DMS153 treated with DMSO at 0.1 percent for 48 hours (cell line): ENCODE measurements at regions not wholly inside any gene's neighbourhood (a gene's known extent, or its start where the extent isn't known, plus 50 kb on each side); places are given as distances from the start of the nearest gene placed in this dataset.
A peak's percentile ranks its signal among the peaks of the same experiment; 100 is the strongest.
"Not testable (repeated sequence)": the region's sequence is repeated elsewhere in the genome, so short reads cannot be mapped to it uniquely, and the experiment has no call there.

Source experiments
- DNase-seq: peaks from one replicate; lab custom pipeline; 2025; ENCODE audit not compliant: unreplicated experiment; lab: John Stamatoyannopoulos, UW

DNA sequence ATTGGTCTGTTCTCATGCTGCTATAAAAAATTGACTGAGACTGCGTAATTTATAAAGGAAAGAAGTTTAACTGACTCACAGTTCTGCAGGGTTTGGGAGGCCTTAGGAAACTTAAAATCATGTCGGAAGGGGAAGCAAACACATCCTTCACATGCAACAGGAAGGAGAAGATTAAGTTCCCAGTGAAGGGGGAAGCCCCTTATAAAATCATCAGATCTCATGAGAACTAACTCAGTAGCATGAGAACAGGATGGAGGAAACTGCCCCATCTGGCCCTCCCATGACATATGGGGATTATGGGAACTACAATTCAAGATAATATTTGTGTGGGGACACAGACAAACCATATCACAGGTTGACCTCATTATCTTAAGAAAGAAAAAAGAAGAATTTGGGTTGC, 134.5 kb downstream of the PPP1R3A start:
- no peak for DNase-seq

DNA sequence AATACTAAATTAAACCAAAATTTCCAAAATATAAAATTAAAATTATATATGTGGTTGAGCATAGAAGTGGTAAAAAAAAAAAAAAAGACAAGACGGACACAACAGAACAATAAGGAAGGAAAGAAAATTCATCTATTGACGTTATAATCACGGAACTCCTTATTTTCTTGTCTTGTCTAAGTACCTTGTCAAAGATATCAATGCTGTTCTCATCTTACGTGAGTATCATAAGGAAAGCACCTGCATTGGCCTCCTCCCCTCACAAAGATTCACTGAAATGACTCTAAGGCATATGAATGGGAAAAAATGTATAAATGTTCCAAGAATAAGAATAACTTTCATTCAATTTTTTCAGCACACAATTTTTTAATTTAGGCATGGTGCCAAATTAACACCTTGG, 135.4 kb downstream of the PPP1R3A start:
- DNase-seq: no peak

DNA sequence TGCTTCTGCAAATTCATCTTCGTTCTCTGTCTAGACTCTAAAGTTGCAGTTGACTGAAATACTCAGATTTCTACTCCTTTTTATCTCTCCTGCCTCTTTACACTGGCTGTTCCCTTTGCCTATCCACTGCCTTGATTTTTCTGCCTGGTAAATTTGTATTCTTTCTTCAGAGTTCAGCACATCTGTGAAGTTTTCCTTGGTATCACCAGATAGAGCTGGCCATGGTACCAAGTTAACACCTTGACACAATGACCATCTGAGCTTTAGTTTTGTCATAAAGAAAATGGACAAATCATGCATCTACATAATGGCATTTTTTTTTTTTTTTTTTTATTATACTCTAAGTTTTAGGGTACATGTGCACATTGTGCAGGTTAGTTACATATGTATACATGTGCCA, 143.0 kb downstream of the PPP1R3A start:
- no peak for DNase-seq

DNA sequence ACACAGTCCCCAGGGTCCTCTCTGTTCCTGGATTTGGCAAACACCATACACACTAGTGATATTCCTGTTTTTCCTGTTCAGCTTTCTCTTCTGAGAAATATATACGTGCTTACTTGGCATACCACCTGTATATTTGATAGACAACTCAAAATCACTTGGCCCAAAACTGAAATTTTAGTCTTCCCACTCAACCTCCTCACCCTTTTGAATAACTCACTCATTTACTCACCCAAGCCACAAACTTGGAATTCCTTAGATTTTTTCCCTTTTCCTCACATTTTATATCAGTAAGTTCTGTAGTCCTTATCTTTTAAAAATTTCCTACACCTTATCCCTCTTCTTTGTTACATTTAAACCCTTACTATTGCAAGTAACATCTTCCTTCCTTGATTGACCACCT, 143.4 kb downstream of the PPP1R3A start:
- peak; percentile 30 for DNase-seq

DNA sequence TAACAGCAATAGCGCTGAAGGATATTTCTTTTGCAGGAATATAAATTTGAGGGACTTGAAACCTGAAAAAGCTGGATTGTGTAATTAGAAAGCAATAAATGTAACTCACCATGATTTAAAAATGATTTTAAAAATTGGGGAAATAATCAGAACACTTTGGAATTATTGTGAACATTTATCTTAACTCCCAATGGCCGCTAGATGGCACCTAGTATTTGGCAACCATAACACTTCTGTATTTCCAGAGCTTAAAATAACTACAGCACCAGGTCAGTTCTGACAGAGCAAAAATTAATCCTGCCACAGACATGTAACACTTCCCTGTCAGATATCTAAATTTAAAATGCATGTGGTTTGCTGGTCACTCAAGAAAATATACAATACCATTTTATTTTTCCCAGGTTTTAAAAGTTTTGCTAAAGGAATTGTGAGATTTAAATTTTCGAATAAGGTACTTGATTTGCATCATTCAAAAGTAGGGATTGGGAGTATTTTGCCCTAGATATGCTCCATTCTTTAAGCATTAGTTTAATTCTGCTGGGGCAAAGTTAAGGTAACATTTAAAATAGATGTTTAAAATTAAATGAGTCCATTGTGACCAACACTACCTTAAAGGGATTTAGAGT, 144.5 kb downstream of the PPP1R3A start:
- DNase-seq: peak; percentile 20

DNA sequence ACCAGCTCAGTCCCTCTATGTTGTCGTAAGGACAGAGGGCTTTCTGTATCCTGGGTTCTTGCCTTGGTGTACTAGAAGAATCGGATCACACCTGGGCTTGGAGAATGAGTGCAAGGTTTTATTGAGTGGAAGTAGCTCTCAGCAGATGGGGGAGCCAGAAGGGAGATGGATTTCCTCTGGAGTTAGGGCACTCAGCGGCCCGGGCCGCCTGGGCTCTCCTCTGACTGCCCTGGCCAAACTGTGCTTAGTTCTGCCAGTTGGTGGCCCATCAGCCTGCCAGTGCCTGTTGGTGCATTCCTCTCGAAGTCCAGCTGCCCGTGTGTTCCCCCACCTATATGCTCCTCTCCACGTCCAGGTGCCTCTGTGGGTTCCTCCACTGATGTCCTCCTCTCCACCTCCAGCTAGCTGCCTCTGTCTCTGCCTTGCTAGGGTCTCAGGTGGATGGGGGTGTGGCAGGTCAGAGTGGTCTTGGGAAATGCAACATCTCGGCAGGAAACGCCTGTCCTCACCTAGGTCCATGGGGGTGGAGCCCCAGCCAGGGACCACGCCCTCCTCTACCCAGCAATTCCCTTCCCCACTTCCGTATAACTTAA, 148.6 kb downstream of the PPP1R3A start:
- DNase-seq: no peak

DNA sequence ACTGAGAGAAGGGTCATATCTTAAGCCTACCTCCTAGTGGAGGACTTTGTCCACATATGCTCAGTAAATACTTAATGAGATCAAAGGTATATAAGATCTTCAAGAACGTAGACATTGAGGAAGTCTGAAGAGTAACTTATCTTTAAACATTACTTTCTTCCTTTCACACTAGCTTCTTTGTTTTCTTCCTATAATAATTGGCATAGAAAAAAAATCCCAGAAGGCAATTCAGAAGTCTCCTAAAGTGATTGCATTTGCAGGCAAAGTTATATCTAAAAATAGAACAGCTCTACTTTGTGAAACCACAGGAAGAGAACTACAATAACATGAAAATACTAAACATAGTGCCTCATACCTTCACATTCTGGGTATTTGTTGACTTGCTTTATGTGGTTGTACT, 150.4 kb downstream of the PPP1R3A start:
- DNase-seq: no peak

DNA sequence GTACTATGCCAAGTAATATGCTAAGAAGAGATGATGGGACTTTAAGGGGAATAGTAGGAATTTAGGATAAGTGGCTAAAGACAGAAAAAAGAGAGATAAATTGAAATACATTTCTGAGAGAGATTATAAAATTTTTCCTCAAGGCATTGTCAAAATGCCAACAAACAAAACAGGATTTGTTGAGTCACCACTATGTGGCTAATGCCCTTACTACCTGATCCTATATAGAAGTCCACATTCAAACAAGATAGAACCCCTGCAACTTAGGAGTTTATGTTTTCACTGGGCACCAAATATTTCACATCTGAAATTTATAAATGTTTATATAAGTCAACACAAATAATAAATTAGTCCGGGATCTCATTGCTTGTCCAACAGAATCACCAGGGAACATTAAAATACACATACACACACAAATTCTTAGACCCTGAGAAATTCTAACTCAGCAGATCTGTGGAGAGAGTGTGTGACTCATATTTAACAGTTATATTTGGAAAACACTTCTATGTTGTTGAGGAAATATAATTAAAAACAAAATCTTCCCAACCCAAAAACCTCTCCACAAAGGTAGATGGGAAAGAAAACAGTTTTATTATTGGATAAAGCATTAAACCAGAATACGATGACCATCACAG, 154.3 kb downstream of the PPP1R3A start:
- no peak for DNase-seq

DNA sequence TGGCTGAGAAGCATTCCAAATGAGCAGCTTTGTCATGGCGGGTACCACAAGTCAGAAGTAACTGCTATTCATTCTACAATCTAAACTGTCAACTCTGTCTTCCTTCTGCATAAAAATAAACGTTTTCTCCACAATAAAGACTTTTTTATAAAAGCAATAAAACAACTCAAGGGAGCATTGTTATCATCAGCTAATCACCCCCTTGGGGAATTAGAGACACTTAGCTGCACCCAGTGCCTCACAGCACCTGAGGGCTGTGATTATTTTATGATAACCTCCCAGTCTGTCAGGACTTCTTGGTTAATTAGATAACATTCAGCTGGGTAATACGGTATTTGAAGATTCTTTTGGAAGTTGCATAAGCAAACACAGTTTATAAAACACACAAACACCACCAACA, 155.6 kb downstream of the PPP1R3A start:
- no peak for DNase-seq

DNA sequence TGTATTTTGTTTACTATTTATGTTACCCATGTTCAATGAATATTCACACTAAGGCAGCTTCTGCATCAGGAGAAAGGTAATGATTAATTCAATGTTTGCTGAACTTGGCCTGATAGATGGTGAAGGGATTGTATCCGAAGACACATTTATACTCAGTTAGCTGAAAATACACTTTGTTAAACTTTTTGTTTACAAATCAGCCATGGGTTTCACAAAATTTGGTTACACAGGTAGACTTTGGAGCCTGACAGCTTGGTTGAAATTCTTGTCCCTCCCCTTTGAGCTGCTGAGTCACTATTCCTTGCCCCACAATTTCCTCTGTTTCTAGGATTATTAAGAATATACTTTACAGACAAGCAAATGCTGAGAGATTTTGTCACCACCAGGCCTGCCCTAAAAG, 162.6 kb downstream of the PPP1R3A start:
- no peak for DNase-seq

DNA sequence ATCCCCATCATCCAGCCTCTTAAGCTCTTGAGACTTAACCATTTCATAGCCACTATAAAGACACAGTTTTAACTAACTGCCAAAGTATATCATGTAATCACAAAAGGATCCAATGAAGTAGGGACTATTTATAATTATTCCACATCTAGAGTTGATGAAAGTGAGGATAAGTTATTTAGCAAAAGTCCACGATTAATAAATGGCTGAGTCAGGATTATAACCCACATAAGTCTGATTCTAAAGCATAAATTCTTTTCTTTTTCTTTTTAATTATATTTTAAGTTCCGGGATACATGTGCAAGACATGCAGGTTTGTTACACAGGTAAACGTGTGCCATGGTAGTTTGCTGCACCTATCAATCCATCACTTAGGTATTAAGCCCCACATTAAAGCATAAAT, 166.1 kb downstream of the PPP1R3A start:
- no peak for DNase-seq

DNA sequence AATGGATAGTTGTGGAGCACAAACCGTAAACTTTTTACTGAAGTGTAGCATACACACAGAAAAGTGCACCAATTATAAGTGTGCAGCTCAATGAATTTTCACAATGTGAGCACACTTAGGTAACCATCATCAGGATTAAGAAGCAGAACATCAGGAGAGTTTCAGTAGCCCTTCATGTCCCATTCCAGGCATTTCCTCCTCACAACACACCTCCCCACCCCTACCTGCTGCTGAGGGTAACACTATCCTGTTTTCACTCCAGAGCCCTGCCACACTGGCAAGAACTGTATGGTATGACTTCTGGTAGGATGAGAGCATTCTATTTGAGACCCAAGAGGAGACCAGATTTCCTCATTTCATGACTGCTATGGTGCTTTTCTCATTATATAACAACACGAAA, 166.5 kb downstream of the PPP1R3A start:
- no peak for DNase-seq

DNA sequence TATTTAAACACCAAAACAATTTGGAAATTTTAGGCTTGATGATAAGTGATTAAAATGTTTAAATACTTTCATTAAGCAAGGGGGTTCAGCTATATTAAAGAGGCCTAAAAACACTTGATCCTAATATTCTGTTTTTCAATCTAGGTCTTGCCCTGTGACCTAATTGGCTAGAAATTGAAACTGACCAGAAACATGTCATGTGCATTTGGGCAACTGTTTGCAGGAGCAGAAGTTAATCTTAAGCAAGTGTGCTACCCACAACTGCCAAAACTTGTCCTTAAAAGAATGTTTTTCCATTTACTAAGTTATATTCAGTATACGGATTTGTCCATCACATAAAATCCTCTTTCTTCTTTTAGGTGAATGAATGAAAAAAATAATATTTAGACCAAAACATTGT, 167.3 kb downstream of the PPP1R3A start:
- no peak for DNase-seq

DNA sequence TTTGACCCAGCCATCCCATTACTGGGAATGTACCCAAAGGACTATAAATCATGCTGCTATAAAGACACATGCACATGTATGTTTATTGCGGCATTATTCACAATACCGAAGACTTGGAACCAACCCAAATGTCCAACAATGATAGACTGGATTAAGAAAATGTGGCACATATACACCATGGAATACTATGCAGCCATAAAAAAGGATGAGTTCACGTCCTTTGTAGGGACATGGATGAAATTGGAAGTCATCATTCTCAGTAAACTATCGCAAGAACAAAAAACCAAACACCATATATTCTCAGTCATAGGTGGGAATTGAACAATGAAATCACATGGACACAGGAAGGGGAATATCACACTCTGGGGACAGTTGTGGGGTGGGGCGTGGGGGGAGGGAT, 170.4 kb downstream of the PPP1R3A start:
- DNase-seq: not testable (repeated sequence)

DNA sequence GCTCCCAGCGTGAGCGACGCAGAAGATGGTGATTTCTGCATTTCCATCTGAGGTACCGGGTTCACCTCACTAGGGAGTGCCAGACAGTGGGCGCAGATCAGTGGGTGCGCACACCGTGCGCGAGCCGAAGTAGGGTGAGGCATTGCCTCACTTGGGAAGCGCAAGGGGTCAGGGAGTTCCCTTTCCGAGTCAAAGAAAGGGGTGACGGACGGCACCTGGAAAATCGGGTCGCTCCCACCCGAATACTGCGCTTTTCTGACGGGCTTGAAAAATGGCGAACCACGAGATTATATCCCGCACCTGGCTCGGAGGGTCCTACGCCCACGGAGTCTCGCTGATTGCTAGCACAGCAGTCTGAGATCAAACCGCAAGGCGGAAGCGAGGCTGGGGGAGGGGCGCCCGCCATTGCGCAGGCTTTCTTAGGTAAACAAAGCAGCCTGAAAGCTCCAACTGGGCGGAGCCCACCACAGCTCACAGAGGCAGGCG, 175.8 kb downstream of the PPP1R3A start:
- DNase-seq: not testable (repeated sequence)

DNA sequence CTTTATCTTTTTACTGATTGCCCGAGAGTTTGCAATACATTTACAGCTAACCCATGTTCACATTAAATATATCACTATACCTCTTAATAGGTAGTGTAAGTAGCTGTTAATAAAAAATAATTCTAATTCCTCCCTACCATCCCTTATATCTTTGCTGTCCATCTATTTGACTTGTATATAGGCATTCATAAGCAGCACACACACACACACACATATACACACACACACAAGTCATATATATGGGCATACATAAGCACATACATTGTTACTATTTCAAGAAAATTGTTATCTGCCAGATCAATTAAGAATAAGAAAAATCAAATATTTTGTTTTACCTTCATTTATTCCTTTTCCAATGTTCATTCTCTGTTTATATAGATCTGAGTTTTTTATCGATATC, 176.4 kb downstream of the PPP1R3A start:
- DNase-seq: no peak

DNA sequence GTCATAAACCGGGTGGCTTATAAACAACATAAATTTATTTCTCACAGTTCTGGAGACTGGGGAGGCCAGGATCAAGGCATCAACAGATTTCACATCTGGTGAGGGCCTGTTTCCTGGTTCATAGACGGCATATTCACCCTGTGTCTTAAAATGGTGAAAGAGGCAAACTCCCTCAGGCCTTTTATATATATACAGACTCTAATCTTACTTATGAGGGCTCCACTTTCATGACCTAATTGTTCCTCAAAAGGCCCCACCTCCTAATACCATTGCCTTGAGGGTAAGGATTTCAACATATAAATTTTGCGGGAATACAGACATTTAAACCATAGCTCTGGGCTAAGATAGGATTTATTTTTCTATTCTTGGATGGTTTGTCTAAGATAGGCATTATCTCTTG, 187.2 kb downstream of the PPP1R3A start:
- no peak for DNase-seq

DNA sequence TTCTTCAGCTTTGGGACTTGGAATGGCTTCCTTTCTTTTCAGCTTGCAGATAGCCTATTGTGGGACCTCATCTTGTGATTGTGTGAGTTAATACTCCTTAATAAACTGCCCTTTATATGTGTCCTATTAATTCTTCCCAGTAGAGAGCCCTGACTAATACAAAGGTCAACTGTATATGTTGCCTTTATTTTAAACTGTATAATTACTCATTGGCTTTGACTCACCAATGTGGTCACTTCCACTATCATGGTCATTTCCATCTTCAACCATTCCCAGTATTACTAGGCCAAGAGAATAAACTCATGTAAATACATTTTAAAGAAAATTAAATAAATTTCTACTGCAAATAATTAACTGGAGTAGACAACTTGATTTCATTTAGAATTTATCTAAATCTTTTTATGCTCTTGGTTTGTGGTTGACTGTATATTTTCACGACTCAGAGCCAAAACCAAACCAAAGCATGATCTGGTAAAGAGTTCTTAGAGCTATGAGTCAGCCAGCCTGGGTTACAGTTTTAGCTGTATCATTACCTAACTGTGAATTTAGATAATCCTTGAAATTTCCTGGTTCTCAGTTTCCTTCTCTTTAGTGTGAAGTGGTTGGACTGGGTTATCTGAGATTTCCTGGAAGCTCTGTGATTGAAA, 188.4 kb downstream of the PPP1R3A start:
- no peak for DNase-seq

DNA sequence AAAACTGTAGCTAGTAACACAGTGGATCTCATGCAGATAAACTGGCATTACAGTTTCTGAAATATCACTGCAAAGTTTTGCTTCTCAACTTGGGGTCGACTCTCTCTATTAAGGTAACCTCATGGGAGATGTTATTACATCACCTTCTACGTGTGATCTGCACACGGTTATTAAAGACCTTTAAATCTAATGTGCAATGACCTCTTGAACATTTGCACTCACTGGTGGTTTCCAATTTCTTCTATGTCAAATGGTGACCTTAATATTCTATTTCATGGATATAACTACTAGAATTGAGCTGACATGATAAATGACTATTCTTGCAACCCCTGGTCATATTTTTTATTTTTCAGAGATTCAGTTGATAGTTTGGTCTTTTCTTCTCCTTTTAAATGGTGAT, 191.3 kb downstream of the PPP1R3A start:
- DNase-seq: no peak

DNA sequence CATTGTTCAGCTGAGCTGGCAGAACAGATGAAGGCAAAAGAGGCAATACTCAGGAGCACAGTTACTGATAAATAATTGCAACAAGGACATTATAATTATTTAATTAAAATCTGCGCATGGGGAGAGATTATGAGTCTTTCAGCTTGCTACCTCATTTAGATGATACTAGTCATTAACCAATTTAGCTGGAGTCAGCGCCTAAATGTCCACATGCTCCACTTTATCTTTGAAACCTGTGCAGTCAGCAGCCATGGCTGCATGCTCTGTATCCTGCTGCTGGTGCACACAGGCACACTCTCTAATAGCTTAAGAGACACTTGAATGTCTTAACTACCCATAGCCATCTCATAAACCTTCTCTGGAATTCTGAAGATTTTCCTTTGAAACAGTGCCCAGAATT, 196.8 kb downstream of the PPP1R3A start:
- no peak for DNase-seq

DNA sequence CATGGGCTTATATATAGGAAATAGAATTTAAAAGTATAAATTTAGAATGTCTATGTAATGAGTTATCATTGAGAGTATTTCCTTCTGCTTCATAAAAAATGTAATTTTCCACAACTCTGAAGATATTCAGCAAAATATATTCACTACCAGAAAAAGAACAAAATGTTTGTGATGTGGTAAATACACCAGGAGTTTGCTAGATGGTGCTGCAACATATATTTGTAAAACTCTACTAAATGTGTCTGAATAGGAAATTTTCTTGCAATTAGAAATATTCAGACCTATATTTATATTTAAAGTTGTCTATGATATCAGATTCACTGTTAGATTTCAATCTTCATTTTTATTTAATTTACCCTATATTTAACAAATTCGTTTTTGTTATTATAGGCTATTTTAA, 201.1 kb downstream of the PPP1R3A start:
- DNase-seq: no peak
